Vagina (tissue), 2 donors: ENCODE measurements at regions not wholly inside any gene's neighbourhood (a gene's known extent, or its start where the extent isn't known, plus 50 kb on each side); places are given as distances from the start of the nearest gene placed in this dataset.

Source experiments
- DNase-seq, 2 donors: peaks; one replicate each; pipeline ENCODE4 v3.0.0-alpha.2; 2017; ENCODE audit errors: extremely low spot score in 2 of 2
- H3K27ac ChIP-seq: fragments of 200-600 bp; sonication (generic); one replicate; pipeline ENCODE4 v1.5.1; 2019
- H3K27me3 ChIP-seq: fragments of 200-600 bp; sonication (generic); one replicate; pipeline ENCODE4 v1.5.1; 2019
- H3K36me3 ChIP-seq, 2 donors: fragments of 200-600 bp; sonication (generic); one replicate each; pipeline ENCODE4 v1.5.1; 2017 to 2019
- H3K4me1 ChIP-seq: fragments of 200-600 bp; sonication (generic); one replicate; pipeline ENCODE4 v1.5.1; 2019
- H3K4me3 ChIP-seq, 2 donors: fragments of 200-600 bp; sonication (generic); 1 replicate in 1 of 2; 2 replicates in 1 of 2; pipeline ENCODE4 v1.5.1; 2016 to 2019
- H3K9me3 ChIP-seq: fragments of 200-600 bp; sonication (generic); one replicate; pipeline ENCODE4 v1.5.1; 2019
- POLR2A ChIP-seq, 2 donors: fragments of 450-650 bp; IDR thresholded peaks; one replicate each; pipeline ENCODE4 v1.6.1; 2017; ENCODE audit warnings: antibody characterized with exemption in 2 of 2, mild to moderate bottlenecking in 2 of 2, moderate library complexity in 2 of 2
- POLR2AphosphoS5 ChIP-seq, 2 donors: sonication (generic); formaldehyde crosslinking; IDR thresholded peaks; one replicate each; pipeline ENCODE4 v1.9.0; 2017; ENCODE audit warnings: antibody characterized with exemption in 2 of 2, mild to moderate bottlenecking in 2 of 2, low read depth in 1 of 2; ENCODE audit not compliant: insufficient read depth in 1 of 2
- intact Hi-C: fragments of 100-400 bp; cut with DNase I; formaldehyde crosslinking; loops from one replicate; pipeline ENCODE4 v1.15.1; 2023
- TF ChIP-seq, protein P1 (sequence below), 3 experiments: fragments of 450-650 bp in 2 of 3; fragments of 200-600 bp in 1 of 3; sonication (generic) in 1 of 3; IDR thresholded peaks; one replicate each; pipeline ENCODE4 v1.5.1; 2017 to 2019; ENCODE audit warnings: antibody characterized with exemption in 3 of 3, mild to moderate bottlenecking in 2 of 3, moderate library complexity in 2 of 3

DNA sequence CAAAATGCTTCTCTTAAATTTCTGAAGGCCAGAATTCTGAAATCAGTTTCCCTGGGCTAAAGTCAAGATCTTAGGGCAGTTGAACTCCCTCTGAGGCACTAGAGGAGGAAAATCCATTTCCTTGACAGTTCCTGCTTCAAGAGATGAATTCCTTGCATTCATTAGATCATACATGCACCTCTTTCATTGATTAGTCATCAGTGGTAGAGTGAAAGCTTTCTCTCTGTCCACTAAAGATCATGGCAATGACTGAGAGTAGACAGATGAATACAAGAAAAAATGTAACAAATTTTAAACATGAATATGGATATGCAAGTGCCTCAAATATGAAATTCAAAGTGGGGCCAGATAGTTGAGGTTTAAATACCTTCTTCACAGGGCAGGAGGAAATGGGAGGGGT lies 693.4 kb upstream of the TMEFF2 start:
- Histone ChIP-seq H3K9me3 (no peaks in the 10 kb centered on the region), H3K4me1 (no peaks in the 10 kb centered on the region), H3K27ac (no peak overlapping the region), H3K36me3 (no peaks in the 10 kb centered on the region), H3K27me3 (no peaks in the 10 kb centered on the region), H3K4me3 (no peak overlapping the region)
- TF ChIP-seq POLR2AphosphoS5 (IDR thresholded peaks at IDR 0.05; ENCODE audit: insufficient read depth in 1 of 2, low read depth in 1 of 2) (no peak), POLR2A (IDR thresholded peaks at IDR 0.05) (no peak)
- TF ChIP-seq, protein P1, sequence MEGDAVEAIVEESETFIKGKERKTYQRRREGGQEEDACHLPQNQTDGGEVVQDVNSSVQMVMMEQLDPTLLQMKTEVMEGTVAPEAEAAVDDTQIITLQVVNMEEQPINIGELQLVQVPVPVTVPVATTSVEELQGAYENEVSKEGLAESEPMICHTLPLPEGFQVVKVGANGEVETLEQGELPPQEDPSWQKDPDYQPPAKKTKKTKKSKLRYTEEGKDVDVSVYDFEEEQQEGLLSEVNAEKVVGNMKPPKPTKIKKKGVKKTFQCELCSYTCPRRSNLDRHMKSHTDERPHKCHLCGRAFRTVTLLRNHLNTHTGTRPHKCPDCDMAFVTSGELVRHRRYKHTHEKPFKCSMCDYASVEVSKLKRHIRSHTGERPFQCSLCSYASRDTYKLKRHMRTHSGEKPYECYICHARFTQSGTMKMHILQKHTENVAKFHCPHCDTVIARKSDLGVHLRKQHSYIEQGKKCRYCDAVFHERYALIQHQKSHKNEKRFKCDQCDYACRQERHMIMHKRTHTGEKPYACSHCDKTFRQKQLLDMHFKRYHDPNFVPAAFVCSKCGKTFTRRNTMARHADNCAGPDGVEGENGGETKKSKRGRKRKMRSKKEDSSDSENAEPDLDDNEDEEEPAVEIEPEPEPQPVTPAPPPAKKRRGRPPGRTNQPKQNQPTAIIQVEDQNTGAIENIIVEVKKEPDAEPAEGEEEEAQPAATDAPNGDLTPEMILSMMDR (IDR thresholded peaks at IDR 0.05): no peak
- DNase-seq: no peak
- intact Hi-C loops: no loop called here

DNA sequence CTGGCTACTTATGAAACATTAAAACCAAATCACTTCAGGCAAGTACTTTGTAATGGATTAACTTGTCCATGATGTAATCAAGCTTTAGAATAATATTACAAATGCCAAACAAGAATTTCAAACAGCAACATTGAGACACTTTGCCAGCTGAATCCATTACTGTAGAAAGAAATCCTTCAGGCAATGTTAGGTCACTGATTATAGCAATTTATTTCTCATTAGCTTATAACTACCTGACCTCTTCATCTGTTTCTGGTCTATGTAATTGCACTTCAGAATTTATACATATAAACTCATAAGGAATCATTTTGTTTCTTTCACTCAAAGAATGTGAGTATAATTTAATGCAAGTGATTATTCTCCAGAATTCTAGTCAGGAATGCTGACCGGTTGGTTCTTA lies 692.6 kb upstream of the TMEFF2 start:
- DNase-seq: no peak
- intact Hi-C loops: no loop called here
- TF ChIP-seq POLR2AphosphoS5 (IDR thresholded peaks at IDR 0.05; ENCODE audit: insufficient read depth in 1 of 2, low read depth in 1 of 2) (no peak), POLR2A (IDR thresholded peaks at IDR 0.05) (no peak)
- TF ChIP-seq, protein P1 (IDR thresholded peaks at IDR 0.05): no peak
- no peak overlapping the region for H3K27ac ChIP-seq
- H3K4me1 ChIP-seq: no peaks in the 10 kb centered on the region
- H3K4me3 ChIP-seq: no peak overlapping the region
- no peaks in the 10 kb centered on the region for H3K9me3 ChIP-seq
- no peaks in the 10 kb centered on the region for H3K27me3 ChIP-seq
- H3K36me3 ChIP-seq: no peaks in the 10 kb centered on the region

DNA sequence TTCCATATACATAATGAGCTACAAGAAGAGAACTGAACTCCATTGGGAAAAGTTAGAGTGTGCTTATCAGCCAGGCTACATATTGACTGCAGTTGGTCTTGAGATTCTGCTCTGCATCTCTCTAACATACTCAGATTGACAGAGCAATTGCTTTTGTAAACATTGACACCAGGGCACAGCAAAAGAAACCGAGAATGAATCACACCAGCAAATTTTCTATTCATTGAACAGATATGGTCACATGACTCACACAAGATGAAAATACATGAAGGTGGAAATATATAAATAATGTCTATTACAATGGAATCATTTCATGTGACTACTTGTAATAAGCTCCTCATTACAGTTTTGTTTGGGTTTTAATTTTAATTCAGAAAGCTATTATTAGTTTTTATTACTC lies 691.9 kb upstream of the TMEFF2 start:
- Histone ChIP-seq H3K27ac (no peak overlapping the region), H3K4me1 (no peaks in the 10 kb centered on the region), H3K9me3 (no peaks in the 10 kb centered on the region), H3K27me3 (no peaks in the 10 kb centered on the region), H3K4me3 (no peak overlapping the region), H3K36me3 (no peaks in the 10 kb centered on the region)
- no peak for DNase-seq
- intact Hi-C loops: no loop called here
- TF ChIP-seq POLR2A (IDR thresholded peaks at IDR 0.05) (no peak), POLR2AphosphoS5 (IDR thresholded peaks at IDR 0.05; ENCODE audit: insufficient read depth in 1 of 2, low read depth in 1 of 2) (no peak)
- TF ChIP-seq, protein P1 (IDR thresholded peaks at IDR 0.05): no peak

DNA sequence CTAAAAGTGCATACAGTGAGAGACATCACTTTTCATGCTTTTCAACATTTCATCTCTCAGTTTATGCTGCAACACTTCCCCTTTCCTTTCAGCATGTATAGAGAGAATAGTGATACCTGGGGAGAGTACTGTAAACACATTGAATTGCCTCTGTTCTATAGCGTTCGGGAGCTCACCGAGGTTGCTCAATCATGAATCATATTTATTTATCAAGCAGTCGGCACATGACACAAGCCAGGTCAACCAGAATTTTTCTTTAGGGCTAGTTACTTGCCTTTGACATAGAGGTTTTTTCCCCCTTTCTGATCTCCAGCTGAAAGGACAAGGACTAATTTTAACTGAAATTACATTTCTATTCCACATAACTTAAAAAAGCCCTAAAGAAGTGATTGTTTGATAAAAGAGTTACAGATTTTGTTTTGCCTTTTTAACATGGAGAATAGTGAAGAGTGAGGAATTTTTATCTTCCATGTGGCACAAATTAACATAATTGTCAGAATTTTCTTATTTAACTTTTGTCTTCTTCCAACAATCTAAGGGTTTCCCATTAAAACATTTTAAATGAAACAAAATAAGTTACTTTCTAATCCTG lies 690.9 kb upstream of the TMEFF2 start:
- DNase-seq: no peak
- no peak overlapping the region for H3K4me3 ChIP-seq
- intact Hi-C loops: no loop called here
- H3K4me1 ChIP-seq: no peaks in the 10 kb centered on the region
- TF ChIP-seq, protein P1 (IDR thresholded peaks at IDR 0.05): no peak
- TF ChIP-seq POLR2A (IDR thresholded peaks at IDR 0.05): no peak
- TF ChIP-seq POLR2AphosphoS5 (IDR thresholded peaks at IDR 0.05; ENCODE audit: insufficient read depth in 1 of 2, low read depth in 1 of 2): no peak
- no peaks in the 10 kb centered on the region for H3K9me3 ChIP-seq
- H3K27me3 ChIP-seq: no peaks in the 10 kb centered on the region
- H3K36me3 ChIP-seq: no peaks in the 10 kb centered on the region
- no peak overlapping the region for H3K27ac ChIP-seq

DNA sequence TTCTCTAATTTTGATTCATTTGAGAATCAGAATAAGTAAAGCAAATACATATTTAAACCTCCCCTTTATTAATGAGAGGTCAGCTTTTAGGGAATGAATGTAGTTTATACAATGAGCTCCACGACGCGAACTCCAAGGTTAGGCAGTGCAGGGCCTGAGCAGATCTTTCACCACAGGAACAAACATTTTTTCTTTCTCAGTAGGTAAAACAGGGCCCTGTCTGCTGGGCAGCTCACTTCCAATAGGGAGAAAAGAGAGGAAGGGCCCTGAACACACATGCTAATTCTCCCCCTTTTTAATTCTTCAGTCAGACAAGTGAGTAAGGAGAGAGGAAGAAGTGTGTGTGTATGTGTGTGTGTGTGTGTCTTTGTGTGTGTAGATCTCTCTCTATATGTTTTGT lies 682.4 kb upstream of the TMEFF2 start:
- Histone ChIP-seq H3K9me3 (no peaks in the 10 kb centered on the region), H3K27me3 (no peaks in the 10 kb centered on the region), H3K4me3 (no peak overlapping the region), H3K27ac (no peak overlapping the region), H3K4me1 (no peaks in the 10 kb centered on the region), H3K36me3 (no peaks in the 10 kb centered on the region)
- intact Hi-C loops: no loop called here
- TF ChIP-seq, protein P1 (IDR thresholded peaks at IDR 0.05): no peak
- TF ChIP-seq POLR2A (IDR thresholded peaks at IDR 0.05) (no peak), POLR2AphosphoS5 (IDR thresholded peaks at IDR 0.05; ENCODE audit: insufficient read depth in 1 of 2, low read depth in 1 of 2) (no peak)
- DNase-seq: no peak
